Kidney (tissue), 13 donors: ENCODE measurements at regions not wholly inside any gene's neighbourhood (a gene's known extent, or its start where the extent isn't known, plus 50 kb on each side); places are given as distances from the start of the nearest gene placed in this dataset.

Experiments used
- DNase-seq, 5 donors: peaks; one replicate each; pipeline ENCODE4 v3.0.0-alpha.2; 2013 to 2020
- FAIRE-seq: peaks from 2 replicates; lab custom pipeline; 2012; peaks lifted over from hg19 to GRCh38; lab: Jason Lieb, UNC
- H3K27ac ChIP-seq, 2 donors: one replicate each; pipeline ENCODE4 v1.7.0; 2013; ENCODE audit warnings: low read depth in 2 of 2, low read length in 2 of 2, inconsistent platforms in 1 of 2
- H3K27me3 ChIP-seq: one replicate; pipeline ENCODE4 v1.7.1; 2013; ENCODE audit warnings: low read length, inconsistent platforms; ENCODE audit not compliant: control insufficient read depth, insufficient read depth
- H3K36me3 ChIP-seq, 3 donors: one replicate each; pipeline versions ENCODE4 v1.7.0 to v1.7.1; 2013; ENCODE audit warnings: low read length in 3 of 3, control low read depth in 1 of 3, inconsistent platforms in 1 of 3; ENCODE audit not compliant: insufficient read depth in 3 of 3, control insufficient read depth in 2 of 3
- H3K4me1 ChIP-seq, 3 donors: one replicate each; pipeline versions ENCODE4 v1.7.0 to v1.7.1; 2013; ENCODE audit warnings: low read length in 3 of 3, inconsistent platforms in 1 of 3, low read depth in 1 of 3; ENCODE audit not compliant: control insufficient read depth in 2 of 3, insufficient read depth in 2 of 3
- H3K4me3 ChIP-seq, 3 donors: one replicate each; pipeline versions ENCODE4 v1.7.0 to v1.8.1; 2013; ENCODE audit warnings: low read length in 3 of 3, control low read depth in 1 of 3, inconsistent platforms in 1 of 3
- H3K9ac ChIP-seq, 3 donors: one replicate each; pipeline versions ENCODE4 v1.7.0 to v1.7.1; 2013; ENCODE audit warnings: low read length in 3 of 3, control low read depth in 1 of 3, inconsistent platforms in 1 of 3
- H3K9me3 ChIP-seq, 3 donors: one replicate each; pipeline versions ENCODE4 v1.7.0 to v1.7.1; 2013; ENCODE audit warnings: low read length in 3 of 3, control low read depth in 1 of 3, inconsistent platforms in 1 of 3; ENCODE audit not compliant: control insufficient read depth in 2 of 3, insufficient read depth in 1 of 3
- CTCF ChIP-seq: IDR thresholded peaks from 3 replicates; pipeline ENCODE4 v1.5.1; 2012; ENCODE audit warnings: mild to moderate bottlenecking, moderate library complexity, borderline replicate concordance; ENCODE audit not compliant: insufficient read depth; ENCODE audit errors: extremely low read depth
- intact Hi-C: fragments of 100-400 bp; cut with DNase I; formaldehyde crosslinking; loops from one replicate; pipeline ENCODE4 v1.11.1; 2022
- donor health status: control.
- donor health status: control.
- donor health status: control.
- donor health status: control.
- donor health status: control.
- donor health status: DM: yes; HTN: yes; CAD: no.
- donor health status: Normal renal cell carcinoma (clear cell type).

GRCh38 chr22:48218889-48219420 lies 1456.5 kb downstream of the TBC1D22A start:
- Histone ChIP-seq H3K4me3 (no peak overlapping the region), H3K27ac (no peak overlapping the region), H3K4me1 (no peaks in the 10 kb centered on the region), H3K27me3 (no peaks in the 10 kb centered on the region), H3K9me3 (no peaks in the 10 kb centered on the region), H3K36me3 (no peaks in the 10 kb centered on the region), H3K9ac (no peak overlapping the region)
- no peak for FAIRE-seq
- no peak for DNase-seq
- intact Hi-C loops, result no loop called here
- TF ChIP-seq CTCF, result no peak

- Histone ChIP-seq H3K27me3 (no peaks in the 10 kb centered on the region), H3K4me3 (no peak overlapping the region), H3K27ac (no peak overlapping the region), H3K9me3 (no peaks in the 10 kb centered on the region), H3K36me3 (no peaks in the 10 kb centered on the region), H3K4me1 (no peaks in the 10 kb centered on the region), H3K9ac (no peak overlapping the region)
- FAIRE-seq (no peak), DNase-seq (no peak)
- intact Hi-C loops, result no loop called here
- TF ChIP-seq CTCF, result no peak
Observed at GRCh38 chr22:48217596-48217995, 1455.1 kb downstream of the TBC1D22A start.

GRCh38 chr22:48212727-48213126 lies 1450.3 kb downstream of the TBC1D22A start:
- DNase-seq, result no peak
- intact Hi-C loops, result no loop called here
- H3K9me3 ChIP-seq, result no peaks in the 10 kb centered on the region
- H3K4me3 ChIP-seq, result no peak overlapping the region
- H3K27ac ChIP-seq, result no peak overlapping the region
- H3K27me3 ChIP-seq, result no peaks in the 10 kb centered on the region
- no peaks in the 10 kb centered on the region for H3K4me1 ChIP-seq
- H3K36me3 ChIP-seq, result no peaks in the 10 kb centered on the region
- H3K9ac ChIP-seq, result no peak overlapping the region
- FAIRE-seq, result no peak
- TF ChIP-seq CTCF, result no peak

GRCh38 chr22:48210812-48211211 lies 1448.4 kb downstream of the TBC1D22A start:
- FAIRE-seq, result no peak
- no peak for TF ChIP-seq CTCF

More at GRCh38 chr22:48210812-48211211, 1448.4 kb downstream of the TBC1D22A start:
- Histone ChIP-seq H3K27me3 (no peaks in the 10 kb centered on the region), H3K9ac (no peak overlapping the region), H3K4me3 (no peak overlapping the region), H3K27ac (no peak overlapping the region), H3K36me3 (no peaks in the 10 kb centered on the region), H3K9me3 (no peaks in the 10 kb centered on the region), H3K4me1 (no peaks in the 10 kb centered on the region)
- intact Hi-C loops, result no loop called here
- no peak for DNase-seq
